ENCODE measurements at regions not wholly inside any gene's neighbourhood (a gene's known extent, or its start where the extent isn't known, plus 50 kb on each side); places are given as distances from the start of the nearest gene placed in this dataset.

GRCh38 chr15:79184465-79184892 lies 93.9 kb upstream of the RASGRF1 start:
- TF ChIP-seq, protein P1, sequence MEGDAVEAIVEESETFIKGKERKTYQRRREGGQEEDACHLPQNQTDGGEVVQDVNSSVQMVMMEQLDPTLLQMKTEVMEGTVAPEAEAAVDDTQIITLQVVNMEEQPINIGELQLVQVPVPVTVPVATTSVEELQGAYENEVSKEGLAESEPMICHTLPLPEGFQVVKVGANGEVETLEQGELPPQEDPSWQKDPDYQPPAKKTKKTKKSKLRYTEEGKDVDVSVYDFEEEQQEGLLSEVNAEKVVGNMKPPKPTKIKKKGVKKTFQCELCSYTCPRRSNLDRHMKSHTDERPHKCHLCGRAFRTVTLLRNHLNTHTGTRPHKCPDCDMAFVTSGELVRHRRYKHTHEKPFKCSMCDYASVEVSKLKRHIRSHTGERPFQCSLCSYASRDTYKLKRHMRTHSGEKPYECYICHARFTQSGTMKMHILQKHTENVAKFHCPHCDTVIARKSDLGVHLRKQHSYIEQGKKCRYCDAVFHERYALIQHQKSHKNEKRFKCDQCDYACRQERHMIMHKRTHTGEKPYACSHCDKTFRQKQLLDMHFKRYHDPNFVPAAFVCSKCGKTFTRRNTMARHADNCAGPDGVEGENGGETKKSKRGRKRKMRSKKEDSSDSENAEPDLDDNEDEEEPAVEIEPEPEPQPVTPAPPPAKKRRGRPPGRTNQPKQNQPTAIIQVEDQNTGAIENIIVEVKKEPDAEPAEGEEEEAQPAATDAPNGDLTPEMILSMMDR (IDR thresholded peaks at IDR 0.05): peak; percentile 90 to 99 (median 97)
- TF ChIP-seq POLR2A (IDR thresholded peaks at IDR 0.05): no peak

Measured in right lobe of liver (tissue), 4 donors.